K562 (cell line): ENCODE measurements at regions not wholly inside any gene's neighbourhood (a gene's known extent, or its start where the extent isn't known, plus 50 kb on each side); places are given as distances from the start of the nearest gene placed in this dataset.
A peak's percentile ranks its signal among the peaks of the same experiment; 100 is the strongest.

Source experiments
- ARID3B ChIP-seq: fragments of 250-450 bp; sonication (Bioruptor Pico); IDR thresholded peaks from 2 replicates; pipeline ENCODE4 v1.4.0; 2020; ENCODE audit warnings: borderline replicate concordance
- ATF3 ChIP-seq, 2 experiments: fragments of 450-650 bp in 1 of 2; sonication (generic) in 1 of 2; formaldehyde crosslinking in 1 of 2; IDR thresholded peaks in 1 of 2; conservative IDR thresholded peaks in 1 of 2; 2 replicates each; pipeline versions ENCODE4 v1.6.1 to v1.8.1; 2016 to 2023; ENCODE audit warnings: mild to moderate bottlenecking in 2 of 2, moderate library complexity in 2 of 2, inconsistent platforms in 1 of 2, missing genetic modification reagents in 1 of 2
- CUX1 ChIP-seq: fragments of 200-800 bp; sonication (Bioruptor generic); IDR thresholded peaks from 2 replicates; pipeline ENCODE4 v1.6.1; 2016; ENCODE audit warnings: missing genetic modification characterization, missing compliant biosample characterization
- ESRRA ChIP-seq: fragments of 450-650 bp; IDR thresholded peaks from 2 replicates; pipeline ENCODE4 v1.6.1; 2014; ENCODE audit warnings: low read depth, mild to moderate bottlenecking, moderate library complexity, borderline replicate concordance
- FOXJ2 ChIP-seq: fragments of 200-800 bp; sonication (Bioruptor generic); IDR thresholded peaks from 2 replicates; pipeline ENCODE4 v1.6.1; 2016; ENCODE audit warnings: missing genetic modification characterization, missing compliant biosample characterization
- NR4A1 ChIP-seq, 2 experiments: fragments of 250-450 bp in 1 of 2; fragments of 450-650 bp in 1 of 2; sonication (Bioruptor Pico) in 1 of 2; IDR thresholded peaks; 2 replicates each; pipeline versions ENCODE4 v1.4.0 to v1.6.1; 2016 to 2020; ENCODE audit warnings: mild to moderate bottlenecking in 2 of 2, missing compliant biosample characterization in 1 of 2, missing genetic modification characterization in 1 of 2, moderate library complexity in 1 of 2
- NUFIP1 ChIP-seq: fragments of 450-650 bp; IDR thresholded peaks from 2 replicates; pipeline ENCODE4 v1.6.1; 2018; ENCODE audit not compliant: partially characterized antibody
- SAFB2 ChIP-seq: fragments of 200-400 bp; formaldehyde crosslinking; IDR thresholded peaks from 2 replicates; pipeline ENCODE4 v1.6.1; 2018; ENCODE audit warnings: borderline replicate concordance, low read length, low read depth, moderate library complexity; ENCODE audit not compliant: severe bottlenecking
- SP2 ChIP-seq: IDR thresholded peaks from 2 replicates; pipeline ENCODE4 v1.6.1; 2011; ENCODE audit warnings: mild to moderate bottlenecking, low read depth, low read length, moderate library complexity; ENCODE audit not compliant: poor library complexity, severe bottlenecking; ENCODE audit errors: extremely low read depth
- U2AF1 ChIP-seq: fragments of 200-400 bp; formaldehyde crosslinking; optimal IDR thresholded peaks from 2 replicates; pipeline ENCODE3; 2017; ENCODE audit warnings: mild to moderate bottlenecking, low read depth, low read length, moderate library complexity
- ZKSCAN3 ChIP-seq: fragments of 250-450 bp; sonication (Bioruptor Pico); IDR thresholded peaks from 2 replicates; pipeline ENCODE4 v1.4.0; 2020
- ZNF785 ChIP-seq: fragments of 250-450 bp; sonication (Bioruptor Pico); IDR thresholded peaks from 2 replicates; pipeline ENCODE4 v1.4.0; 2020; ENCODE audit warnings: mild to moderate bottlenecking
- ZNF79 ChIP-seq: fragments of 250-450 bp; sonication (Bioruptor Pico); IDR thresholded peaks from 2 replicates; pipeline ENCODE4 v1.4.0; 2020; ENCODE audit warnings: low read depth, mild to moderate bottlenecking, moderate library complexity
- TF ChIP-seq, protein P1 (sequence below), 2 experiments: fragments of 150-350 bp in 1 of 2; IDR thresholded peaks; 2 replicates each; pipeline ENCODE4 v1.6.1; 2012 to 2016; ENCODE audit warnings: low read depth in 2 of 2, low read length in 2 of 2, mild to moderate bottlenecking in 1 of 2, moderate library complexity in 1 of 2

DNA sequence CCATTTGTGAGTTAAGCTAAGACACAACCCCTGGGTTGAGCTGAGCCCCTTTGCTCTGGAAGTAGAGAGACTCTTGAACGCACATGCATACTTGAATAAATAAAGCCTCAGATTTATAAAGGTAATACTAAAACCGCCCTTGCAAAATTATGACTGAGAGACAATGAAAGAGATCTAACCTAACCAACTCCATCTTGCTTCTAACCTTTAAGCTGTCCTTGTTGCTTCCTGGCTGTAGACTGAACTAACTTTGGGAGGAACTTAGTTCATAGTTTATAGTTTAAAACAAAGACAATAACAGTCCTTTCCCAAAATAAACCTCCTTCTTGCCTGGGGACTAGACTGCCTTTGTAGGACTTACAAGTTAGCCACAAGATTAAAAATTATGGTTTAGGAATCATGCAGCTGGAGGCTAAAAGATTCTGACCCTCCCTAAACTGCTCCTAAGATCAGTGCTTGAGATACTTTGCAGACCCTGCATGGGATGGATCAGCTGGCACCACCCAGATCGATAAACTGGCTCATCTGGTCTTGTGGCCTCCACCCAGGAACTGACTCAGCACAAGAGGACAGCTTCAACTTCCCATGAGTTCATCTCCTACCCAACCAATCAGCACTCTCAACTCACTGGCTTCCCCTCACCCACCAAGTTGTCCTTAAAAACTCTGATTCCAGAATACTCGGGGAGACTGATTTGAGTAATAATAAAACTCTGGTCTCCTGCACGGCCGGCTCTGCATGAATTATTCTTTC is 240.2 kb upstream of the SLC14A2 start (continued):
- TF ChIP-seq ZKSCAN3 (CRISPR knock-in tag) (no peak), ARID3B (CRISPR knock-in tag) (no peak), ZNF79 (CRISPR knock-in tag) (peak; percentile 58; the same call in 1 of the 2 replicates), ESRRA (no peak), U2AF1 (no peak), ZNF785 (no peak), NUFIP1 (no peak), FOXJ2 (no peak), NR4A1 (CRISPR knock-in tag; IDR thresholded peaks at IDR 0.05) (no peak), NR4A1 (tag; IDR thresholded peaks at IDR 0.05) (peak; percentile 61), SAFB2 (no peak), ATF3 (IDR thresholded peaks at IDR 0.05) (no peak), ATF3 (CRISPR knock-in tag; conservative IDR thresholded peaks at IDR 0.05) (no peak), SP2 (no peak), CUX1 (CRISPR knock-in tag) (no peak)
- TF ChIP-seq, protein P1, sequence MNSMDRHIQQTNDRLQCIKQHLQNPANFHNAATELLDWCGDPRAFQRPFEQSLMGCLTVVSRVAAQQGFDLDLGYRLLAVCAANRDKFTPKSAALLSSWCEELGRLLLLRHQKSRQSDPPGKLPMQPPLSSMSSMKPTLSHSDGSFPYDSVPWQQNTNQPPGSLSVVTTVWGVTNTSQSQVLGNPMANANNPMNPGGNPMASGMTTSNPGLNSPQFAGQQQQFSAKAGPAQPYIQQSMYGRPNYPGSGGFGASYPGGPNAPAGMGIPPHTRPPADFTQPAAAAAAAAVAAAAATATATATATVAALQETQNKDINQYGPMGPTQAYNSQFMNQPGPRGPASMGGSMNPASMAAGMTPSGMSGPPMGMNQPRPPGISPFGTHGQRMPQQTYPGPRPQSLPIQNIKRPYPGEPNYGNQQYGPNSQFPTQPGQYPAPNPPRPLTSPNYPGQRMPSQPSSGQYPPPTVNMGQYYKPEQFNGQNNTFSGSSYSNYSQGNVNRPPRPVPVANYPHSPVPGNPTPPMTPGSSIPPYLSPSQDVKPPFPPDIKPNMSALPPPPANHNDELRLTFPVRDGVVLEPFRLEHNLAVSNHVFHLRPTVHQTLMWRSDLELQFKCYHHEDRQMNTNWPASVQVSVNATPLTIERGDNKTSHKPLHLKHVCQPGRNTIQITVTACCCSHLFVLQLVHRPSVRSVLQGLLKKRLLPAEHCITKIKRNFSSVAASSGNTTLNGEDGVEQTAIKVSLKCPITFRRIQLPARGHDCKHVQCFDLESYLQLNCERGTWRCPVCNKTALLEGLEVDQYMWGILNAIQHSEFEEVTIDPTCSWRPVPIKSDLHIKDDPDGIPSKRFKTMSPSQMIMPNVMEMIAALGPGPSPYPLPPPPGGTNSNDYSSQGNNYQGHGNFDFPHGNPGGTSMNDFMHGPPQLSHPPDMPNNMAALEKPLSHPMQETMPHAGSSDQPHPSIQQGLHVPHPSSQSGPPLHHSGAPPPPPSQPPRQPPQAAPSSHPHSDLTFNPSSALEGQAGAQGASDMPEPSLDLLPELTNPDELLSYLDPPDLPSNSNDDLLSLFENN (IDR thresholded peaks at IDR 0.05; ENCODE audit: low read depth in 2 of 2, low read length in 2 of 2), result no peak
